ENCODE measurements at regions not wholly inside any gene's neighbourhood (a gene's known extent, or its start where the extent isn't known, plus 50 kb on each side); places are given as distances from the start of the nearest gene placed in this dataset.

DNA sequence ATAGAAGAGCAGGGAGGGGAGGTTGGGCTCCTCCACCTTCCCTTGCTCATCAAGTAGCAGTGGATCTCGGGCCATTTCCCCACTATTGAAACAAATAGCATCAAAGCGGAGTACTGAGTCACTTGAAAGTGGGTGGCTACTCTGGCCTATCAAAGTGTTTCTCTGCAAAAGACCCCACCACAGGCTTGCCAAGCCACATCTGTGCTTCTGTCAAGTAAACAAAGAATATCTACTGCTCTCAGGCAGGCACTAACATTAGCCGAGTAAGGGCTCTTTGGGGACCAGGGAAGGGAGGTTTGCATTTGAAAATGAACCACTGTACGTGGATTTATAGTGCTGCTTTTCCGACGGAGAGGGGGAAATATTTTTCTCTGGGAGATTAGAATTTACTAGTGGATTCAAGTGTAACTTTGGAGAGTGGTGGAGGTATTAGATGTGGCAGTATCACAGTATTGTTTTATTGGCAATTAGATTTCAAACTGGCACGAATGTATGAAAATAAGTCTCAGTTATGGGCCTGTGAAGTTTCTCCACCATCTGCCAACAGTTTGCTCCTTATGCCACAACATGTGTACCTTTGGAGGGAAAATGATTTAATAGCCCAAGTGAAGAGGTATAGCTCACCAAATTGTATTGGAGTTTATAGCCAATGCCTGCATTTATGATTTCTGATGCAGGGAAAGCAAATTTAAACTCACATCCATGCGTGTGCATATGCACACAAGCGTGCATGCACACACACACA lies 97.5 kb downstream of the RPS24 start:
- Histone ChIP-seq H3K4me2 (no peak overlapping the region), H3K4me3 (ENCODE audit: low read depth in 2 of 2, low read length in 1 of 2) (no peak overlapping the region), H3K79me2 (ENCODE audit: insufficient read depth) (no peaks in the 10 kb centered on the region), H3F3A (replicated peaks; ENCODE audit: insufficient read depth) (no peaks in the 10 kb centered on the region), H3K9me3 (no peaks in the 10 kb centered on the region), H4K20me1 (ENCODE audit: insufficient read depth) (no peaks in the 10 kb centered on the region), H3K27ac (ENCODE audit: low read depth in 2 of 2, low read length in 1 of 2) (no peak overlapping the region), H3K27me3 (ENCODE audit: insufficient read depth) (no peaks in the 10 kb centered on the region), H3K9me2 (no peaks in the 10 kb centered on the region), H3K36me3 (replicated peaks in 1 of 2; ENCODE audit: control insufficient read depth in 1 of 2, insufficient read depth in 2 of 2, low read length in 1 of 2) (no peaks in the 10 kb centered on the region), H3K4me1 (ENCODE audit: control insufficient read depth in 1 of 2, insufficient read depth in 2 of 2, low read depth in 1 of 2, low read length in 1 of 2) (0 out of 4 replicates have a peak, but pooled peaks cover 0 to 4% of the 10 kb centered on the region in 2 experiments), H2AFZ (ENCODE audit: low read depth) (no peak overlapping the region), H3K9ac (no peak overlapping the region)
- DNase-seq = no peak
- 54% methylated on average over 9 of the region's 9 CpGs for whole genome bisulfite sequencing (ENCODE audit: low lambda C conversion rate)
- ChIA-PET CTCF (interaction anchor here (1.4 kb wide), 1 partner anchor 19 kb away, joined by 3 read pairs; no protein-coding TSS in a partner anchor), POLR2A (no interaction called here)
- no peak for TF ChIP-seq TAF1 (IDR thresholded peaks at IDR 0.05; ENCODE audit: borderline replicate concordance, low read depth, low read length)
- TF ChIP-seq FOXM1 (IDR thresholded peaks at IDR 0.05; ENCODE audit: low read depth) = no peak
- TF ChIP-seq, protein P1, sequence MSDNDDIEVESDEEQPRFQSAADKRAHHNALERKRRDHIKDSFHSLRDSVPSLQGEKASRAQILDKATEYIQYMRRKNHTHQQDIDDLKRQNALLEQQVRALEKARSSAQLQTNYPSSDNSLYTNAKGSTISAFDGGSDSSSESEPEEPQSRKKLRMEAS (IDR thresholded peaks at IDR 0.05; ENCODE audit: low read depth) = no peak
- TF ChIP-seq, protein P2, sequence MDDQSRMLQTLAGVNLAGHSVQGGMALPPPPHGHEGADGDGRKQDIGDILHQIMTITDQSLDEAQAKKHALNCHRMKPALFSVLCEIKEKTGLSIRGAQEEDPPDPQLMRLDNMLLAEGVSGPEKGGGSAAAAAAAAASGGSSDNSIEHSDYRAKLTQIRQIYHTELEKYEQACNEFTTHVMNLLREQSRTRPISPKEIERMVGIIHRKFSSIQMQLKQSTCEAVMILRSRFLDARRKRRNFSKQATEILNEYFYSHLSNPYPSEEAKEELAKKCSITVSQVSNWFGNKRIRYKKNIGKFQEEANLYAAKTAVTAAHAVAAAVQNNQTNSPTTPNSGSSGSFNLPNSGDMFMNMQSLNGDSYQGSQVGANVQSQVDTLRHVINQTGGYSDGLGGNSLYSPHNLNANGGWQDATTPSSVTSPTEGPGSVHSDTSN (IDR thresholded peaks at IDR 0.05) = no peak
- no peak for TF ChIP-seq RAD21 (IDR thresholded peaks at IDR 0.05; ENCODE audit: low read length)
- TF ChIP-seq SMC3 (IDR thresholded peaks at IDR 0.05; ENCODE audit: low read depth, low read length) = no peak
- TF ChIP-seq, protein P3, sequence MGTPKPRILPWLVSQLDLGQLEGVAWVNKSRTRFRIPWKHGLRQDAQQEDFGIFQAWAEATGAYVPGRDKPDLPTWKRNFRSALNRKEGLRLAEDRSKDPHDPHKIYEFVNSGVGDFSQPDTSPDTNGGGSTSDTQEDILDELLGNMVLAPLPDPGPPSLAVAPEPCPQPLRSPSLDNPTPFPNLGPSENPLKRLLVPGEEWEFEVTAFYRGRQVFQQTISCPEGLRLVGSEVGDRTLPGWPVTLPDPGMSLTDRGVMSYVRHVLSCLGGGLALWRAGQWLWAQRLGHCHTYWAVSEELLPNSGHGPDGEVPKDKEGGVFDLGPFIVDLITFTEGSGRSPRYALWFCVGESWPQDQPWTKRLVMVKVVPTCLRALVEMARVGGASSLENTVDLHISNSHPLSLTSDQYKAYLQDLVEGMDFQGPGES (IDR thresholded peaks at IDR 0.05; ENCODE audit: low read depth, low read length) = no peak
- TF ChIP-seq GABPA (IDR thresholded peaks at IDR 0.05; ENCODE audit: low read depth) = no peak
- TF ChIP-seq, protein P4, sequence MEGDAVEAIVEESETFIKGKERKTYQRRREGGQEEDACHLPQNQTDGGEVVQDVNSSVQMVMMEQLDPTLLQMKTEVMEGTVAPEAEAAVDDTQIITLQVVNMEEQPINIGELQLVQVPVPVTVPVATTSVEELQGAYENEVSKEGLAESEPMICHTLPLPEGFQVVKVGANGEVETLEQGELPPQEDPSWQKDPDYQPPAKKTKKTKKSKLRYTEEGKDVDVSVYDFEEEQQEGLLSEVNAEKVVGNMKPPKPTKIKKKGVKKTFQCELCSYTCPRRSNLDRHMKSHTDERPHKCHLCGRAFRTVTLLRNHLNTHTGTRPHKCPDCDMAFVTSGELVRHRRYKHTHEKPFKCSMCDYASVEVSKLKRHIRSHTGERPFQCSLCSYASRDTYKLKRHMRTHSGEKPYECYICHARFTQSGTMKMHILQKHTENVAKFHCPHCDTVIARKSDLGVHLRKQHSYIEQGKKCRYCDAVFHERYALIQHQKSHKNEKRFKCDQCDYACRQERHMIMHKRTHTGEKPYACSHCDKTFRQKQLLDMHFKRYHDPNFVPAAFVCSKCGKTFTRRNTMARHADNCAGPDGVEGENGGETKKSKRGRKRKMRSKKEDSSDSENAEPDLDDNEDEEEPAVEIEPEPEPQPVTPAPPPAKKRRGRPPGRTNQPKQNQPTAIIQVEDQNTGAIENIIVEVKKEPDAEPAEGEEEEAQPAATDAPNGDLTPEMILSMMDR (IDR thresholded peaks at IDR 0.05) = no peak
- TF ChIP-seq, protein P5, sequence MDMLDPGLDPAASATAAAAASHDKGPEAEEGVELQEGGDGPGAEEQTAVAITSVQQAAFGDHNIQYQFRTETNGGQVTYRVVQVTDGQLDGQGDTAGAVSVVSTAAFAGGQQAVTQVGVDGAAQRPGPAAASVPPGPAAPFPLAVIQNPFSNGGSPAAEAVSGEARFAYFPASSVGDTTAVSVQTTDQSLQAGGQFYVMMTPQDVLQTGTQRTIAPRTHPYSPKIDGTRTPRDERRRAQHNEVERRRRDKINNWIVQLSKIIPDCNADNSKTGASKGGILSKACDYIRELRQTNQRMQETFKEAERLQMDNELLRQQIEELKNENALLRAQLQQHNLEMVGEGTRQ (IDR thresholded peaks at IDR 0.05; ENCODE audit: borderline replicate concordance, low read depth, low read length) = no peak
- TF ChIP-seq MEF2A (IDR thresholded peaks at IDR 0.05; ENCODE audit: borderline replicate concordance, low read depth) = no peak
- no peak for TF ChIP-seq NRF1 (IDR thresholded peaks at IDR 0.05; ENCODE audit: low read depth, low read length)
- TF ChIP-seq TCF12 (IDR thresholded peaks at IDR 0.05) = no peak
- TF ChIP-seq EP300 (IDR thresholded peaks at IDR 0.05; ENCODE audit: borderline replicate concordance in 1 of 2, low read depth in 1 of 2, low read length in 1 of 2) = no peak
- TF ChIP-seq FOXJ3 (CRISPR knock-in tag; IDR thresholded peaks at IDR 0.05) = no peak
- TF ChIP-seq FOSL2 (IDR thresholded peaks at IDR 0.05; ENCODE audit: borderline replicate concordance, low read depth) = no peak
- no peak for TF ChIP-seq YY1 (IDR thresholded peaks at IDR 0.05; ENCODE audit: low read depth)
